ENCODE measurements at regions not wholly inside any gene's neighbourhood (a gene's known extent, or its start where the extent isn't known, plus 50 kb on each side); places are given as distances from the start of the nearest gene placed in this dataset.

- no peak for TF ChIP-seq CTCF (IDR thresholded peaks at IDR 0.05)
- no peak for TF ChIP-seq EP300 (IDR thresholded peaks at IDR 0.05)
- no peak for TF ChIP-seq POLR2A (IDR thresholded peaks at IDR 0.05)
- TF ChIP-seq POLR2AphosphoS5 (IDR thresholded peaks at IDR 0.05), result no peak
Measured at GRCh38 chr12:115708801-115709200, 568.7 kb downstream of the MED13L start.

Measured in upper lobe of left lung (tissue), 4 donors.